Liver (tissue), 3 donors: ENCODE measurements at regions not wholly inside any gene's neighbourhood (a gene's known extent, or its start where the extent isn't known, plus 50 kb on each side); places are given as distances from the start of the nearest gene placed in this dataset.

Source experiments
- CTCF ChIP-seq: fragments of 150-350 bp; IDR thresholded peaks from 2 replicates; pipeline ENCODE4 v1.5.1; 2017; ENCODE audit warnings: improper control_type of control experiment, low read depth, low read length; ENCODE audit not compliant: missing input control
- HNF4A ChIP-seq, 2 donors: conservative IDR thresholded peaks; 2 replicates each; pipeline ENCODE4 v1.6.1; 2016; ENCODE audit warnings: antibody characterized with exemption in 2 of 2, mild to moderate bottlenecking in 2 of 2
- MAX ChIP-seq: IDR thresholded peaks from 2 replicates; pipeline ENCODE4 v1.6.1; 2016; ENCODE audit warnings: antibody characterized with exemption
- REST ChIP-seq: IDR thresholded peaks from 2 replicates; pipeline ENCODE4 v1.6.1; 2016; ENCODE audit warnings: antibody characterized with exemption, mild to moderate bottlenecking
- RXRA ChIP-seq, 2 donors: IDR thresholded peaks; 2 replicates each; pipeline ENCODE4 v1.6.1; 2017 to 2018; ENCODE audit warnings: antibody characterized with exemption in 2 of 2, mild to moderate bottlenecking in 1 of 2
- TAF1 ChIP-seq: conservative IDR thresholded peaks from 2 replicates; pipeline ENCODE4 v1.6.1; 2016; ENCODE audit warnings: antibody characterized with exemption, mild to moderate bottlenecking
- donor health status: healthy.
- donor health status: healthy.

- TF ChIP-seq CTCF (no peak), MAX (no peak), REST (no peak), TAF1 (no peak), HNF4A (conservative IDR thresholded peaks at IDR 0.05) (no peak), RXRA (IDR thresholded peaks at IDR 0.05) (no peak)
Measured at GRCh38 chr16:8358937-8359336, 231.4 kb downstream of the TMEM114 start.
